ENCODE measurements at regions not wholly inside any gene's neighbourhood (a gene's known extent, or its start where the extent isn't known, plus 50 kb on each side); places are given as distances from the start of the nearest gene placed in this dataset.

DNA sequence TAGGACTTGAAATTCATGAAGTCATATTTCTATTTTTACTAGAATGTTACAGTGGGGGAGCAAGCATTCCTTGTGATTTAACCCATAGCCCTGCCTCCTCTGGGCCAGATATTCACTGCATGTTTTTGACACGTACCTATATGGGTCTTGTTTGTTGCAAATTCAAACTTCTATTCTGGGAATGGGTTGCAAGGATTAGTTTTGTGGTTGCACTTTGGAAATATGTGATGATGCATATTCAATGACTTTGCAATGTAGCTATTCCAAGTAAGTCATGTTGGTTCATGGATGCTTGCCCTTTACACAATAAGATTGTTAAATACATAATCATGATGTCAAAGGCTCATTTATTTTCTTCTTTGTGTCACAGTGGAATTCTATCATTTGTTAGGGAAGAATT lies 440.8 kb downstream of the TDRD3 start:
- Histone ChIP-seq H2AFZ (ENCODE audit: insufficient read depth, low read depth, low read length, poor library complexity, severe bottlenecking) (no peak overlapping the region), H4K20me1 (ENCODE audit: insufficient read depth, low read length) (no peaks in the 10 kb centered on the region), H3K9me3 (replicated peaks in 1 of 2; ENCODE audit: control insufficient read depth in 1 of 2, insufficient read depth in 1 of 2, low read length in 2 of 2) (peaks cover 15 to 16% of the 10 kb centered on the region in 2 donors), H3K79me2 (ENCODE audit: insufficient read depth, low read length) (no peaks in the 10 kb centered on the region), H3K27ac (ENCODE audit: low read depth in 1 of 2, low read length in 2 of 2) (no peak overlapping the region), H3K36me3 (replicated peaks in 1 of 2; ENCODE audit: control insufficient read depth in 1 of 2, insufficient read depth in 2 of 2, low read length in 2 of 2) (no peaks in the 10 kb centered on the region), H3K4me1 (ENCODE audit: control insufficient read depth in 1 of 2, insufficient read depth in 2 of 2, low read length in 2 of 2) (no peaks in the 10 kb centered on the region), H3K4me3 (replicated peaks in 1 of 3; ENCODE audit: low read depth in 2 of 3, low read length in 3 of 3) (no peak overlapping the region), H3K9ac (ENCODE audit: insufficient read depth, low read length, poor library complexity, severe bottlenecking) (no peak overlapping the region), H3K4me2 (replicated peaks; ENCODE audit: extremely low read depth, low read length, poor library complexity, severe bottlenecking) (no peak overlapping the region), H3K27me3 (ENCODE audit: control insufficient read depth in 2 of 2, insufficient read depth in 2 of 2, low read length in 2 of 2) (no peaks in the 10 kb centered on the region)
- WGBS (ENCODE audit: insufficient coverage), result no CpG with 5 or more reads among the region's 1 CpG
- no peak overlapping the region for H3K27ac Mint-ChIP-seq
- H3K9me3 Mint-ChIP-seq, result peaks cover 1 to 15% (median 10%) of the 10 kb centered on the region in 7 donors
- H3K4me1 Mint-ChIP-seq, result no peaks in the 10 kb centered on the region
- TF ChIP-seq, protein P1, sequence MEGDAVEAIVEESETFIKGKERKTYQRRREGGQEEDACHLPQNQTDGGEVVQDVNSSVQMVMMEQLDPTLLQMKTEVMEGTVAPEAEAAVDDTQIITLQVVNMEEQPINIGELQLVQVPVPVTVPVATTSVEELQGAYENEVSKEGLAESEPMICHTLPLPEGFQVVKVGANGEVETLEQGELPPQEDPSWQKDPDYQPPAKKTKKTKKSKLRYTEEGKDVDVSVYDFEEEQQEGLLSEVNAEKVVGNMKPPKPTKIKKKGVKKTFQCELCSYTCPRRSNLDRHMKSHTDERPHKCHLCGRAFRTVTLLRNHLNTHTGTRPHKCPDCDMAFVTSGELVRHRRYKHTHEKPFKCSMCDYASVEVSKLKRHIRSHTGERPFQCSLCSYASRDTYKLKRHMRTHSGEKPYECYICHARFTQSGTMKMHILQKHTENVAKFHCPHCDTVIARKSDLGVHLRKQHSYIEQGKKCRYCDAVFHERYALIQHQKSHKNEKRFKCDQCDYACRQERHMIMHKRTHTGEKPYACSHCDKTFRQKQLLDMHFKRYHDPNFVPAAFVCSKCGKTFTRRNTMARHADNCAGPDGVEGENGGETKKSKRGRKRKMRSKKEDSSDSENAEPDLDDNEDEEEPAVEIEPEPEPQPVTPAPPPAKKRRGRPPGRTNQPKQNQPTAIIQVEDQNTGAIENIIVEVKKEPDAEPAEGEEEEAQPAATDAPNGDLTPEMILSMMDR (IDR thresholded peaks at IDR 0.05), result no peak
- no peak overlapping the region for H3K4me3 Mint-ChIP-seq
- no peaks in the 10 kb centered on the region for H3K36me3 Mint-ChIP-seq
- no peaks in the 10 kb centered on the region for H3K27me3 Mint-ChIP-seq (ENCODE audit: low read depth in 3 of 3)
- intact Hi-C loops (cut with micrococcal nuclease), result no loop called here
- DNase-seq, result no peak

GRCh38 chr13:60836821-60837220 lies 439.8 kb downstream of the TDRD3 start:
- Mint-ChIP-seq H3K4me1 (no peaks in the 10 kb centered on the region), H3K4me3 (no peak overlapping the region), H3K9me3 (peaks cover 1 to 20% (median 15%) of the 10 kb centered on the region in 7 donors), H3K36me3 (no peaks in the 10 kb centered on the region), H3K27me3 (ENCODE audit: low read depth in 3 of 3) (no peaks in the 10 kb centered on the region), H3K27ac (no peak overlapping the region)
- DNase-seq, result no peak
- Histone ChIP-seq H3K27me3 (ENCODE audit: control insufficient read depth in 2 of 2, insufficient read depth in 2 of 2, low read length in 2 of 2) (no peaks in the 10 kb centered on the region), H4K20me1 (ENCODE audit: insufficient read depth, low read length) (no peaks in the 10 kb centered on the region), H3K4me2 (replicated peaks; ENCODE audit: extremely low read depth, low read length, poor library complexity, severe bottlenecking) (no peak overlapping the region), H3K4me3 (replicated peaks in 1 of 3; ENCODE audit: low read depth in 2 of 3, low read length in 3 of 3) (no peak overlapping the region), H3K36me3 (replicated peaks in 1 of 2; ENCODE audit: control insufficient read depth in 1 of 2, insufficient read depth in 2 of 2, low read length in 2 of 2) (no peaks in the 10 kb centered on the region), H3K27ac (ENCODE audit: low read depth in 1 of 2, low read length in 2 of 2) (no peak overlapping the region), H3K79me2 (ENCODE audit: insufficient read depth, low read length) (no peaks in the 10 kb centered on the region), H3K9ac (ENCODE audit: insufficient read depth, low read length, poor library complexity, severe bottlenecking) (no peak overlapping the region), H3K9me3 (replicated peaks in 1 of 2; ENCODE audit: control insufficient read depth in 1 of 2, insufficient read depth in 1 of 2, low read length in 2 of 2) (peaks cover 17 to 22% of the 10 kb centered on the region in 2 donors), H3K4me1 (ENCODE audit: control insufficient read depth in 1 of 2, insufficient read depth in 2 of 2, low read length in 2 of 2) (no peaks in the 10 kb centered on the region), H2AFZ (ENCODE audit: insufficient read depth, low read depth, low read length, poor library complexity, severe bottlenecking) (no peak overlapping the region)
- intact Hi-C loops (cut with micrococcal nuclease), result no loop called here
- 100% methylated on average over 1 of the region's 4 CpGs for WGBS (ENCODE audit: insufficient coverage)
- TF ChIP-seq, protein P1 (IDR thresholded peaks at IDR 0.05), result no peak

Data from CD14-positive monocyte (primary cell).